GM23248 (cell line): ENCODE measurements at regions not wholly inside any gene's neighbourhood (a gene's known extent, or its start where the extent isn't known, plus 50 kb on each side); places are given as distances from the start of the nearest gene placed in this dataset.

Experiments used
- DNase-seq: peaks from one replicate; pipeline ENCODE4 v3.0.0-alpha.2; 2015
- H2AFZ ChIP-seq: fragments of 200-600 bp; sonication (generic); 2 replicates; pipeline ENCODE4 v1.6.1; 2016; ENCODE audit warnings: antibody characterized with exemption
- H3F3A ChIP-seq: fragments of 200-600 bp; sonication (generic); 2 replicates; pipeline ENCODE4 v1.6.1; 2016; ENCODE audit warnings: mild to moderate bottlenecking, antibody characterized with exemption, mixed run types; ENCODE audit not compliant: insufficient read depth
- H3K27ac ChIP-seq: fragments of 200-600 bp; sonication (generic); 2 replicates; pipeline ENCODE4 v1.5.1; 2016; ENCODE audit warnings: mild to moderate bottlenecking
- H3K27me3 ChIP-seq: fragments of 200-600 bp; sonication (generic); replicated peaks from 2 replicates; pipeline ENCODE4 v1.6.1; 2016; ENCODE audit warnings: mild to moderate bottlenecking; ENCODE audit not compliant: insufficient read depth
- H3K36me3 ChIP-seq: fragments of 200-600 bp; sonication (generic); 2 replicates; pipeline ENCODE4 v1.6.1; 2016; ENCODE audit warnings: low read depth, mild to moderate bottlenecking
- H3K4me1 ChIP-seq: fragments of 200-600 bp; sonication (generic); 2 replicates; pipeline ENCODE4 v1.6.1; 2016; ENCODE audit warnings: mild to moderate bottlenecking; ENCODE audit not compliant: insufficient read depth
- H3K4me2 ChIP-seq: fragments of 200-600 bp; sonication (generic); one replicate; pipeline ENCODE4 v1.6.1; 2016; ENCODE audit warnings: mild to moderate bottlenecking; ENCODE audit not compliant: unreplicated experiment
- H3K4me3 ChIP-seq: fragments of 200-600 bp; sonication (generic); 2 replicates; pipeline ENCODE4 v1.5.1; 2016; ENCODE audit warnings: mild to moderate bottlenecking
- H3K79me2 ChIP-seq: fragments of 200-600 bp; sonication (generic); 2 replicates; pipeline ENCODE4 v1.6.1; 2016; ENCODE audit warnings: mild to moderate bottlenecking; ENCODE audit not compliant: insufficient read depth
- H3K9ac ChIP-seq: fragments of 200-600 bp; sonication (generic); 2 replicates; pipeline ENCODE4 v1.6.1; 2016; ENCODE audit warnings: mild to moderate bottlenecking
- H3K9me2 ChIP-seq: fragments of 200-600 bp; sonication (generic); 2 replicates; pipeline ENCODE4 v1.6.1; 2016; ENCODE audit warnings: mixed run types, mild to moderate bottlenecking, moderate library complexity; ENCODE audit not compliant: insufficient read depth
- H3K9me3 ChIP-seq: fragments of 200-600 bp; sonication (generic); one replicate; pipeline ENCODE4 v1.6.1; 2017; ENCODE audit warnings: low read depth
- H4K20me1 ChIP-seq: fragments of 200-600 bp; sonication (generic); 2 replicates; pipeline ENCODE4 v1.6.0; 2016; ENCODE audit not compliant: insufficient read depth
- EZH2 ChIP-seq: fragments of 200-600 bp; sonication (generic); IDR thresholded peaks from 2 replicates; pipeline ENCODE4 v1.6.1; 2018; ENCODE audit warnings: antibody characterized with exemption, mild to moderate bottlenecking; ENCODE audit not compliant: insufficient read depth, poor library complexity, severe bottlenecking
- EZH2phosphoT487 ChIP-seq: fragments of 200-600 bp; sonication (generic); IDR thresholded peaks from 2 replicates; pipeline ENCODE4 v1.6.1; 2018; ENCODE audit warnings: antibody characterized with exemption, moderate library complexity, mild to moderate bottlenecking, low read depth; ENCODE audit not compliant: insufficient read depth
- WGBS, 2 experiments: methylation state at CpG; one replicate each; pipeline ENCODE4 v1.1.6; 2015 to 2017; ENCODE audit warnings: low lambda C conversion rate in 2 of 2, low coverage in 1 of 2; ENCODE audit errors: missing lambda C conversion rate in 2 of 2; 5-methylcytosine and 5-hydroxymethylcytosine counted together
- in situ Hi-C: fragments of 300-500 bp; cut with MboI; formaldehyde crosslinking; loops from 2 replicates; pipeline ENCODE4 v1.15.0; 2020

GRCh38 chr13:58238972-58239773 is 607.6 kb downstream of the PCDH17 start:
- Histone ChIP-seq H3K27me3 (no peaks in the 10 kb centered on the region), H3K9me2 (no peaks in the 10 kb centered on the region), H3K9me3 (peaks cover 3% of the 10 kb centered on the region), H3K79me2 (no peaks in the 10 kb centered on the region), H3K4me3 (no peak overlapping the region), H3K36me3 (no peaks in the 10 kb centered on the region), H2AFZ (no peak overlapping the region), H3K27ac (no peak overlapping the region), H4K20me1 (no peaks in the 10 kb centered on the region), H3F3A (no peaks in the 10 kb centered on the region), H3K4me1 (no peaks in the 10 kb centered on the region), H3K9ac (no peak overlapping the region), H3K4me2 (no peak overlapping the region)
- no peak for TF ChIP-seq EZH2
- no peak for TF ChIP-seq EZH2phosphoT487
- WGBS, 2 experiments: 17 to 20% methylated on average over 10 of the region's 10 CpGs
- in situ Hi-C loops: no loop called here
- DNase-seq: no peak

GRCh38 chr13:58239774-58240268 is 608.3 kb downstream of the PCDH17 start:
- H3K36me3 ChIP-seq: no peaks in the 10 kb centered on the region
- in situ Hi-C loops: no loop called here
- no peaks in the 10 kb centered on the region for H3K9me2 ChIP-seq
- H3K9ac ChIP-seq: no peak overlapping the region
- H3K4me1 ChIP-seq: no peaks in the 10 kb centered on the region
- no peaks in the 10 kb centered on the region for H3F3A ChIP-seq
- 38 to 48% methylated on average over 9 of the region's 9 CpGs for WGBS, 2 experiments
- peaks cover 3% of the 10 kb centered on the region for H3K9me3 ChIP-seq
- no peaks in the 10 kb centered on the region for H3K27me3 ChIP-seq
- no peaks in the 10 kb centered on the region for H4K20me1 ChIP-seq
- no peak overlapping the region for H3K4me3 ChIP-seq
- H3K27ac ChIP-seq: no peak overlapping the region
- H2AFZ ChIP-seq: no peak overlapping the region
- no peak overlapping the region for H3K4me2 ChIP-seq
- TF ChIP-seq EZH2 (no peak), EZH2phosphoT487 (no peak)
- no peak for DNase-seq
- no peaks in the 10 kb centered on the region for H3K79me2 ChIP-seq

- Histone ChIP-seq H3F3A (no peaks in the 10 kb centered on the region), H3K79me2 (no peaks in the 10 kb centered on the region), H3K4me1 (no peaks in the 10 kb centered on the region), H3K9ac (no peak overlapping the region), H3K36me3 (no peaks in the 10 kb centered on the region), H3K4me3 (no peak overlapping the region), H3K27ac (no peak overlapping the region), H3K4me2 (no peak overlapping the region), H3K9me2 (no peaks in the 10 kb centered on the region), H3K9me3 (no peaks in the 10 kb centered on the region), H4K20me1 (no peaks in the 10 kb centered on the region), H2AFZ (no peak overlapping the region), H3K27me3 (no peaks in the 10 kb centered on the region)
- in situ Hi-C loops: no loop called here
- 17 to 19% methylated on average over 2 of the region's 2 CpGs for WGBS, 2 experiments
- DNase-seq: no peak
- TF ChIP-seq EZH2phosphoT487: no peak
- TF ChIP-seq EZH2: no peak
These were observed 615.5 kb downstream of the PCDH17 start for GRCh38 chr13:58247080-58247479.

- Histone ChIP-seq H3K9ac (no peak overlapping the region), H3K4me3 (no peak overlapping the region), H3K9me2 (no peaks in the 10 kb centered on the region), H3K9me3 (no peaks in the 10 kb centered on the region), H3K36me3 (no peaks in the 10 kb centered on the region), H3K79me2 (no peaks in the 10 kb centered on the region), H3K4me2 (no peak overlapping the region), H2AFZ (no peak overlapping the region), H3F3A (no peaks in the 10 kb centered on the region), H4K20me1 (no peaks in the 10 kb centered on the region), H3K4me1 (no peaks in the 10 kb centered on the region), H3K27me3 (no peaks in the 10 kb centered on the region), H3K27ac (no peak overlapping the region)
- no peak for DNase-seq
- TF ChIP-seq EZH2phosphoT487 (no peak), EZH2 (no peak)
- WGBS, 2 experiments: 0% methylated on average over 1 of the region's 1 CpG
- in situ Hi-C loops: no loop called here
These were observed 623.4 kb downstream of the PCDH17 start for GRCh38 chr13:58254943-58255342.
